ENCODE measurements at regions not wholly inside any gene's neighbourhood (a gene's known extent, or its start where the extent isn't known, plus 50 kb on each side); places are given as distances from the start of the nearest gene placed in this dataset.

GRCh38 chr10:62926407-62926806, 110.2 kb upstream of the EGR2 start:
- no peak for DNase-seq (ENCODE audit: low read depth)

- no peak for DNase-seq (ENCODE audit: low read depth)
These were observed 108.2 kb upstream of the EGR2 start for GRCh38 chr10:62924344-62924748.

DNA sequence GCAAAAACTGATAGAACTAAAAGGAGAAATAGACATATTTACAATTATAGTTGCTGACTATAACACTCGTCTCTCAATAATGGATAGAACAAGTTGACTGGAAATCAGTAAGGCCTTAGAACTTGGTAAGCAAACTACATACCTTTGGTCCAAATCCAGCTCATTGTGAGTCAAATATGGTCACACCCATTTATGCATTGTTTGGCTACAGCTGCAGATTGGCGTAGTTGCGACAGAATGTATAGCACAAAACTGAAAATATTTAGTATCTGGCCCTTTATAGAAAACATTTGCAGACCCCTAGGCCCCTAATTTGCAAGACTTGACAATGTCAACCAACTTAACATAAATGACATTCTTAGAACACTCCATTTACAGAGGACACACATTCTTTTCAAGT, 103.6 kb upstream of the EGR2 start:
- no peak for DNase-seq (ENCODE audit: low read depth)

GRCh38 chr10:62917475-62918238, 101.5 kb upstream of the EGR2 start:
- DNase-seq (ENCODE audit: low read depth): no peak

DNA sequence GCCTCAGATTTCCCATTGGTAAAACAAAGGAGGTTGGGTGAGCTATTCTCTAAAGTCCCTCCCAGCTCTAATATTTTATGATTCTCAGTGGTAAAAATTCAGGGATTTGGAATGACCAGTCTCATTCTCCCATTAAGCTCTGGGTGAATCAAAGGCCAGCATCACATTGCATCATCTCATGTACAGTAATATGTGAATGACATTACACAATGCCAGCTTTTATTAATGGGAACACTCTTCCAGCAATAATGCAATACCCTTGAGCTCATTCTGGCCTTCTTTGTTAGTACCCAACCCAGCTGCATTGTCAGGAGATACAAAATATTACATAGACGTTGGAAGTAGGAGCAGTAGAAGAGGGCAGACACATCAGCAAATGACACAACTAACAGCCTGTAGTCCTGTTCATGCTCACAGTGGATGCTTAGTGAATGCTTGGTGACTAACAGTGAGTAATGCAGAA, 100.0 kb upstream of the EGR2 start:
- DNase-seq (ENCODE audit: low read depth): peak; percentile 60

- no peak for DNase-seq (ENCODE audit: low read depth)
These were observed 99.0 kb upstream of the EGR2 start for GRCh38 chr10:62915158-62915557.

DNA sequence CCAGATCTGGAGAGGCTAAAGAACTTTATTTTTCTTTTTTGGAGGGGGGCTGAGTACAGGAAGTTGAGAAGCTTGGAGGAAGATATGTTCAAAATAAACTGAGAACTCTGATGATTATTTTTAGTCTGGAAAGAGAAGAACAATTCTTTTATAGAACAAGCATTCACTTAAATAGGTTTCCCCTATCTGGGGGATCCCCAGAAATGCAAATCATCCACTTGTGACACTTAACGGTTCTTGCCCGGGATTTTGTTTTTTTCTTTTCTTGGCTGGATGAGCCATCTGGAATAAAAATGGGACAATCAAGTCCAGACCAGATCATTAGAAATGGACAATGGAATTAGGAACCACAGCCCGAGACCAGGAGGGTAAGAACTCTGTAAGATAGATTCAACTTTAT, 95.9 kb upstream of the EGR2 start:
- DNase-seq (ENCODE audit: low read depth): no peak

DNA sequence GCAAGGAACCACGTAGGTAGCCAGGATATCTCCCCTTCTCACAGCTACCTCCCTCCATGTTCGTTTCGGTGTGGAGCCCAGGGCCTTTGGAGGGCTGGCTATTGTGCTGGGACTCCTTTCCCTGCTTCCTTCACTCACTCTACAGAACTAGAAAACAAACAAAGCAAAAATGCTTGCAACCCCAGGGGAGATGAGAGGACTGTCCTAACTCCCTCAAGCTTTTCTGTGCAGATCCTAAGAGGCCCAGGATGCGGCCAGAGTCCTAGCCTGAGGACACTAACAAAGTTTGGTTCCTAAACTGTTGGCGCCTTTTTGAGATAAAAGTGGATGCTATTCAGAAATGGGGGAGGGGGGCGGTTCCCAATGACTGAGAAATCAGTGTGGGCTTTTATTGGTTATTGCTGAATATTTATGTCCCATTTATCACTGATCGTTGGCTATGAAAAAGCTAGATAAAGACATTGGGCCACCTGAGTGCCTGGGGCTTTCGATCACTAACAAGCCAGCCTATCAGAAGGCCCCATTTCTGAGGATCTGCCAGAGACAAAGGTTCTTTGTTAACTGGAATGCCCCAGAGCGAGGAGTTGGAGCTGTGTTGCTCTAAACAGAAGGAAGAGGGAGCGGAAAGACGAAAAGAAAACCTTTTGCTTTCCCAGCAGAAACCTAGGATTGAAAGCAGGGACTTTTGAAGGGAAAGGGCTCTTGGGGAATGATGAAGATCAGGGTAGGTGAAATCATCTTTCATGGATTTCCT, 95.2 kb upstream of the EGR2 start:
- DNase-seq (ENCODE audit: low read depth): no peak

- DNase-seq (ENCODE audit: low read depth): no peak
These were observed 91.5 kb upstream of the EGR2 start for GRCh38 chr10:62907470-62908212.

- no peak for DNase-seq (ENCODE audit: low read depth)
These were observed 88.2 kb upstream of the EGR2 start for GRCh38 chr10:62904281-62904875.

DNA sequence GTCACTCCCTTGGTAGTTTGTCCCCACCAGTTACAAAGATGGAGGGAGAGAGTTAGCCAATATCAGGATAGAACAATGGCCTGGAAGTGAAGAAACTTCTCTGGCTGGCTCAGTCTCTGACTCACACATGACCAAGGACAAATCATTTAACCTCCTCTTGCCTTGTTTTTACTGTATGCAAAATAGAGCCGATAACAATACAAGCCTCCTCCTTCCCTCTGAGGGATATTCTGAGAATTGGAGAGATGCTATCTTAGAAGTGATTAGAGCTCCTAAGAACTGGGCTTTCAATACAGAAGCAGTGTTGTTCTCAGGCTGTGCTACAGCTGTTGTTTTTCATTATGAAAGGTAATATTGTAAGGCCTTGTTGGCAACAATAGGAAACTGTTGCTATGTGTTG, 87.7 kb upstream of the EGR2 start:
- no peak for DNase-seq (ENCODE audit: low read depth)

GRCh38 chr10:62900829-62901571, 84.8 kb upstream of the EGR2 start:
- no peak for DNase-seq (ENCODE audit: low read depth)

- no peak for DNase-seq (ENCODE audit: low read depth)
These were observed 83.1 kb upstream of the EGR2 start for GRCh38 chr10:62899311-62899710.

DNA sequence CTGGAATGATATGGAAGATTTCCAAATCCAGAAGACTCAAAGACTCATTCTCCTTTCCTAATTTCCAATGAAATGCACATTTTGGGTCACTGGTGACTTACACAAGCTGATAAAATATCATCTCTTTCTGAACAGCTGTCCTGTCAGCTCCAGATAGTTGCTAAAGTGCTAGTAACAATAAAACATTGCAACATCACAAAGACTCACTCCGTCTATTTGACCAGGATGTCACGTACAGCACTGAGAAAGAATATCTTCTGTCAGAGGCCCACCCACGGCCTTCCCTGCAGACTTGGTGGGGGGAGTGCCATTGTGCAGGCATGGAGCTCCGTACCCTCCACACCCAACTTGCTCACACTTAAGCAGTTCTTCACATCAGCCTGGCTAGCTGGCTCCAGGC, 78.9 kb upstream of the EGR2 start:
- DNase-seq (ENCODE audit: low read depth): no peak

- no peak for DNase-seq (ENCODE audit: low read depth)
These were observed 78.0 kb upstream of the EGR2 start for GRCh38 chr10:62894156-62894555.

- no peak for DNase-seq (ENCODE audit: low read depth)
These were observed 76.9 kb upstream of the EGR2 start for GRCh38 chr10:62893036-62893435.

- DNase-seq (ENCODE audit: low read depth): no peak
These were observed 74.2 kb upstream of the EGR2 start for GRCh38 chr10:62890395-62890794.

DNA sequence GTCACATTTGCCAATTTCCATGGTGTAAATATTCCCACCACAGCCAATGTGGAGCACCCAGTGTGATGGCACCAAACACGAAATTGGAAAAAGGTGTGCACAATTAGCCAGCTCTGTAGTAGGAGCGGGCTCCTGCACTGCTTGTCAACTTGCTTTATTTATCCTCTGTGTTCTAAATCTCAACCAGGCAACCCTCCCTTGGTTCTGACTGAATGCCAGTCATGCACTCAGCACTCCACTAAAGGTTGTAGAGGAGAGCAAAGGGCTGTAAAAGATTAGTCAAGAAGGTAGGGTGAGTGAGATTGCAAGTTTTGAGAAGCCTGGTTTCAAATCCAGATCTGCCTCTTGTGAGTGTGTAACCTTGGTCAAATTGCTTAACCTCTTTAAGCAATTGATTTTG, 71.5 kb upstream of the EGR2 start:
- no peak for DNase-seq (ENCODE audit: low read depth)

DNA sequence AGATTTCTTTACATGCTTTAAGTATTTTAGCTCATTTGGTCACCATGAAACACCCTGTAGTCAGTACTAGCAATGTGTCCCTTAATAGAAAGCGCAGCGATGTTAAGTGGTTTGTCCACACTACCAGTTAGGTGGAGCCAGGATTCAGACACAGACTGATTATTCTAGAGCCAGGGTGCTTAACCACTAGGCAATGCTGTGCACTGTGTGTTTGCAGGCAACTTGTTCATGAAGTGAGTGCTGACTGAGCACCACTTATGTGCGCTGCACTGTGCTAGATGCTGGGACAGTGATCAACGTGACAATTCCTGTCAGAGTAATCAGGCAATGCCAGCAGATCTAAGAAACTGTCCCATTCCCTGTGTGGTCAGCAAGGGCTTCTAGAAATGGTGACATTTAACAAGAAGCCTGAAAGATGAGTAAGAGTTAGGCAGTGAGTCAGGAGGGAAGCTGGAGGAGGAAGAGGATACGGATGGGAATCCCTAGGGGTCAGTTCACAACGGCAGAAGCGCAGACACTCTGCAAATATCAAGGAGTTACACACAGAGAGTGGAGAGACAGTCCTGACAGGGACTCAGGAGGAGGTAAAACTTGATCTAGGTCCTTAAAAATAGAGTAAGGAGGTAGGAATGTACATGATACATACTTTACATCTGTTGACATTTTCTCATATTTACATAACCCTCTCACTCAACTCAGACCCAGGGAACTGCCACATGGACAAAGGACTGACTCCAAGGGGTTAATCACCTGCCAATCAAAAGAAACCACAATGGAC, 69.7 kb upstream of the EGR2 start:
- no peak for DNase-seq (ENCODE audit: low read depth)

- no peak for DNase-seq (ENCODE audit: low read depth)
These were observed 64.0 kb upstream of the EGR2 start for GRCh38 chr10:62880162-62880561.

DNA sequence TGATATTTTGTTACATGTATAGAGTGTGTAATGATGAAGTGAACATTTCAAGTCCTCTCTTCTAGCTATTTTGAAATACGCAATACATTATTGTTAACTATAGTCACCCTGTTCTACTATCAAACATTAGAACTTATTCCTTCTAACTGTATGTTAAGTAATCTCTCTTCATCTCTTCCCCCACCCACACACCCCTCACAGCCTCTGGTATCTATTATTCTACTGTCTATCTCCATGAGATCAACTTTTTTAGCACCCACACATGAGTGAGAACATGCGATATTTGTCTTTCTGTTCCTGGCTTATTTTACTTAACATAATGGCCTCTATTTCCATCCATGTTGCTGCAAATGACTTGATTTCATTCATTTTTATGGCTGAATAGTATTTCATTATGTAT, 57.7 kb upstream of the EGR2 start:
- DNase-seq (ENCODE audit: low read depth): no peak
